Lower leg skin (tissue), 3 donors: ENCODE measurements at regions not wholly inside any gene's neighbourhood (a gene's known extent, or its start where the extent isn't known, plus 50 kb on each side); places are given as distances from the start of the nearest gene placed in this dataset.

Source experiments
- CTCF ChIP-seq, 3 donors: fragments of 450-650 bp; IDR thresholded peaks; one replicate each; pipeline ENCODE4 v1.5.1; 2016; ENCODE audit warnings: antibody characterized with exemption in 3 of 3, mild to moderate bottlenecking in 3 of 3, moderate library complexity in 2 of 3
- POLR2A ChIP-seq, 2 donors: fragments of 450-650 bp; IDR thresholded peaks; one replicate each; pipeline ENCODE4 v1.6.1; 2016 to 2017; ENCODE audit warnings: antibody characterized with exemption in 2 of 2, mild to moderate bottlenecking in 1 of 2, moderate library complexity in 1 of 2

- TF ChIP-seq POLR2A (IDR thresholded peaks at IDR 0.05), result no peak
- no peak for TF ChIP-seq CTCF (IDR thresholded peaks at IDR 0.05)
These were observed 214.8 kb downstream of the EMP1 start for GRCh38 chr12:13411287-13411686.
